Esophagus muscularis mucosa (tissue), 4 donors: ENCODE measurements at regions not wholly inside any gene's neighbourhood (a gene's known extent, or its start where the extent isn't known, plus 50 kb on each side); places are given as distances from the start of the nearest gene placed in this dataset.

Experiments used
- DNase-seq: peaks from one replicate; pipeline ENCODE4 v3.0.0-alpha.2; 2017; ENCODE audit errors: extremely low spot score
- H3K27ac ChIP-seq, 4 donors: fragments of 200-600 bp; sonication (generic); replicated peaks in 1 of 4; 1 replicate in 3 of 4; 2 replicates in 1 of 4; pipeline ENCODE4 v1.5.1; 2016 to 2019; ENCODE audit warnings: mild to moderate bottlenecking in 1 of 4
- H3K27me3 ChIP-seq, 4 donors: fragments of 200-600 bp; sonication (generic); one replicate each; pipeline versions ENCODE4 v1.5.1 to v1.6.0; 2016 to 2019
- H3K36me3 ChIP-seq, 4 donors: fragments of 200-600 bp; sonication (generic); one replicate each; pipeline ENCODE4 v1.5.1; 2016 to 2019
- H3K4me1 ChIP-seq, 4 donors: fragments of 200-600 bp; sonication (generic); one replicate each; pipeline ENCODE4 v1.5.1; 2016 to 2019
- H3K4me3 ChIP-seq, 4 donors: fragments of 200-600 bp; sonication (generic); 1 replicate in 2 of 4; 2 replicates in 2 of 4; pipeline ENCODE4 v1.5.1; 2016 to 2019; ENCODE audit warnings: mild to moderate bottlenecking in 4 of 4, moderate library complexity in 1 of 4
- H3K9me3 ChIP-seq, 4 donors: fragments of 200-600 bp; sonication (generic); 1 replicate in 3 of 4; 2 replicates in 1 of 4; pipeline ENCODE4 v1.5.1; 2016 to 2019
- EP300 ChIP-seq: sonication (generic); formaldehyde crosslinking; IDR thresholded peaks from one replicate; pipeline ENCODE4 v1.6.1; 2017; ENCODE audit warnings: antibody characterized with exemption
- POLR2A ChIP-seq: fragments of 450-650 bp; IDR thresholded peaks from one replicate; pipeline ENCODE4 v1.6.1; 2017; ENCODE audit warnings: antibody characterized with exemption, moderate library complexity, mild to moderate bottlenecking, low read depth
- POLR2AphosphoS5 ChIP-seq, 2 donors: sonication (generic); formaldehyde crosslinking; IDR thresholded peaks; one replicate each; pipeline ENCODE4 v1.6.1; 2017; ENCODE audit warnings: antibody characterized with exemption in 2 of 2
- WGBS: methylation state at CpG from one replicate; pipeline ENCODE4 v1.1.5; 2018; 5-methylcytosine and 5-hydroxymethylcytosine counted together
- intact Hi-C: fragments of 100-400 bp; cut with DNase I; formaldehyde crosslinking; loops from one replicate; pipeline ENCODE4 v1.15.1; 2023
- TF ChIP-seq, protein P1 (sequence below), 3 experiments: fragments of 200-600 bp in 2 of 3; fragments of 450-650 bp in 1 of 3; sonication (generic) in 2 of 3; IDR thresholded peaks; one replicate each; pipeline ENCODE4 v1.5.1; 2017 to 2019; ENCODE audit warnings: antibody characterized with exemption in 3 of 3, mild to moderate bottlenecking in 2 of 3, moderate library complexity in 1 of 3

DNA sequence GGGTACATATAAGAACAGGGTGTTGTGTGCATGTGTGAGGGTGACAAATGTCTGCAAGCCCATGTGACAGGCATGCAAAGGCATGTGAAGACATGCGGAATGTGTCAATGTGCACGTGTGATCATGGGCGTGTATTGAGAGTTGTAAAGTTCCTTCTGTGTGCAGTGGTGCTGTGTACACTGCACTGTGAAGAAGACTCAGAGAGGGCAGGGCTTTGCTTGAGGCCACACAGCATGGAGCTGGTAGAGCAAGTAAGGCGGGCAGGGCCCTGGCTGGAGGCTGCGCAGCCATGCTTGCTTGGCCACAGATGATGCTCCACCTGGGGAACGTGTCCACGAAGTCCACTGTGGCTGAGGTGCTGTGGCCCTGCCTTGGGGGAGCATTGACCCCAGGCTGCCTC is 66.8 kb downstream of the PTPRS start:
- H3K27ac ChIP-seq, result no peak overlapping the region
- TF ChIP-seq POLR2AphosphoS5 (IDR thresholded peaks at IDR 0.05) (no peak), POLR2A (no peak), EP300 (no peak)
- TF ChIP-seq, protein P1, sequence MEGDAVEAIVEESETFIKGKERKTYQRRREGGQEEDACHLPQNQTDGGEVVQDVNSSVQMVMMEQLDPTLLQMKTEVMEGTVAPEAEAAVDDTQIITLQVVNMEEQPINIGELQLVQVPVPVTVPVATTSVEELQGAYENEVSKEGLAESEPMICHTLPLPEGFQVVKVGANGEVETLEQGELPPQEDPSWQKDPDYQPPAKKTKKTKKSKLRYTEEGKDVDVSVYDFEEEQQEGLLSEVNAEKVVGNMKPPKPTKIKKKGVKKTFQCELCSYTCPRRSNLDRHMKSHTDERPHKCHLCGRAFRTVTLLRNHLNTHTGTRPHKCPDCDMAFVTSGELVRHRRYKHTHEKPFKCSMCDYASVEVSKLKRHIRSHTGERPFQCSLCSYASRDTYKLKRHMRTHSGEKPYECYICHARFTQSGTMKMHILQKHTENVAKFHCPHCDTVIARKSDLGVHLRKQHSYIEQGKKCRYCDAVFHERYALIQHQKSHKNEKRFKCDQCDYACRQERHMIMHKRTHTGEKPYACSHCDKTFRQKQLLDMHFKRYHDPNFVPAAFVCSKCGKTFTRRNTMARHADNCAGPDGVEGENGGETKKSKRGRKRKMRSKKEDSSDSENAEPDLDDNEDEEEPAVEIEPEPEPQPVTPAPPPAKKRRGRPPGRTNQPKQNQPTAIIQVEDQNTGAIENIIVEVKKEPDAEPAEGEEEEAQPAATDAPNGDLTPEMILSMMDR (IDR thresholded peaks at IDR 0.05), result no peak
- WGBS, result 88% methylated on average over 3 of the region's 7 CpGs
- H3K27me3 ChIP-seq, result no peaks in the 10 kb centered on the region
- peaks cover 21 to 65% (median 42%) of the 10 kb centered on the region in 4 donors for H3K36me3 ChIP-seq
- intact Hi-C loops, result no loop called here
- no peaks in the 10 kb centered on the region for H3K4me1 ChIP-seq
- H3K9me3 ChIP-seq, result no peaks in the 10 kb centered on the region
- H3K4me3 ChIP-seq, result no peak overlapping the region
- no peak for DNase-seq

DNA sequence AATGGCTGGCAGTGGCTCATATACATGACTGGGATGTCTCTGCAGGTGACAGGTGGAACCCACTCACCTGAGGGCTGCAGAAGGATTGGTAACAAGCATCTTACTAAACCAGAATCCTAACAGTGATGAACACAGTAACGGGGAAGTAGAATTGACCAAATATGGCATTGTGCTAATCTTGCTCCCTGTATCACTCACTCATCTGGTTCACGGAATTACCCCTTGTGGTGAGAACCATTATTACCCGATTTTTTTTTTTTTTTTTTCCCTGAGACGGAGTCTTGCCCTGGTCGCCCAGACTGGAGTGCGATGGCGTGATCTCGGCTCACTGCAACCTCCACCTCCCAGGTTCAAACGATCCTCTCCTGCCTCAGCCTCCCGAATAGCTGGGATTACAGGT is 69.5 kb downstream of the PTPRS start:
- WGBS, result 84% methylated on average over 10 of the region's 10 CpGs
- H3K36me3 ChIP-seq, result peaks cover 21 to 58% (median 40%) of the 10 kb centered on the region in 4 donors
- intact Hi-C loops, result no loop called here

DNA sequence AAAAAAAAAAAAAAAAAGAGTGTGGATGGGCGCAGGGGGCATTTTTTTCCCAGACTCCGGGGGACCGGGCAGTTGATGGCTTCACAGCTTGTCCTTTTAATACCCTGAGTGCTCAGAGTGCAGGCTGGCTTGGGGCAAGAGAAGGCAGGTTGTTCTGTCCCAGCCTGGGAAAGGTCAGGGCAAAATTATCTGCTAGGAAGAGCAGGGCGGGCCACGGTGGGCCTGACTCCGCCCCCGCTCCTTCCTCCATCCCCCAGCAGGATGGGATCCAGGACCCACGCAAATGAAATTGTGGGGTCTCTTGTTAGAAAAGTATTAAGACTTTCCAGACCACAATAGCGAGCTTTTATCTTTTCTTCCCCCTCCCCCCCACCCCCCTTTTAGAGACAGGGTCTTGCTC is 70.7 kb downstream of the PTPRS start:
- TF ChIP-seq, protein P1 (IDR thresholded peaks at IDR 0.05), result no peak
- TF ChIP-seq POLR2A, result no peak
- TF ChIP-seq POLR2AphosphoS5 (IDR thresholded peaks at IDR 0.05), result no peak
- TF ChIP-seq EP300, result no peak

More for the DNA sequence above, 69.5 kb downstream of the PTPRS start:
- TF ChIP-seq, protein P1 (IDR thresholded peaks at IDR 0.05), result peak in 1 of 3 experiments; percentile 6
- no peak for TF ChIP-seq EP300
- Histone ChIP-seq H3K9me3 (no peaks in the 10 kb centered on the region), H3K4me1 (no peaks in the 10 kb centered on the region), H3K27ac (no peak overlapping the region), H3K27me3 (no peaks in the 10 kb centered on the region), H3K4me3 (no peak overlapping the region)
- no peak for DNase-seq

DNA sequence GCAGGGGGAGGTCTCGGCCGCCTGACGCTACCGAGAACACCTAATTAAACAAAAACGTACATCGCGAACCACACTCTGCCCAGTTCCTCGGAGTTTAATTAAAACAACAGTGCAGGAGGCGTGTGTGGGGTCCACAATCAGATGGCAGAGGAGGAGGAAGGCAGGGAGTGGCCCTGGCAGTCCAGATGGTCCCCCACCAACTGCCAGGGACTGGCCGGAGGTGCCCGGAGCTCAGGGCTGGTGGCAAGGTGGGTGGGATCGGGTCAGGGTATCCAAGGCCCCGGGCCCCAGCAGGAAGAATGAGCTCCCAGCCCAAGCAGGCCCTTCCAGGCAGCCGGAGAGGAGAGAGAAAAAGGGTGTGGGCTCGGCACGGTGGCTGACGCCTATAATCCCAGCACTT is 71.3 kb downstream of the PTPRS start:
- no peaks in the 10 kb centered on the region for H3K27me3 ChIP-seq
- peaks cover 22 to 63% (median 44%) of the 10 kb centered on the region in 4 donors for H3K36me3 ChIP-seq
- no peaks in the 10 kb centered on the region for H3K9me3 ChIP-seq
- H3K27ac ChIP-seq, result no peak overlapping the region
- H3K4me1 ChIP-seq, result no peaks in the 10 kb centered on the region
- no peak overlapping the region for H3K4me3 ChIP-seq
- intact Hi-C loops, result no loop called here
- no peak for DNase-seq
- TF ChIP-seq POLR2A (no peak), EP300 (no peak), POLR2AphosphoS5 (IDR thresholded peaks at IDR 0.05) (no peak)
- TF ChIP-seq, protein P1 (IDR thresholded peaks at IDR 0.05), result no peak
- WGBS, result 91% methylated on average over 16 of the region's 17 CpGs

More for the DNA sequence above, 70.7 kb downstream of the PTPRS start:
- H3K27me3 ChIP-seq, result no peaks in the 10 kb centered on the region
- intact Hi-C loops, result no loop called here
- whole genome bisulfite sequencing, result 87% methylated on average over 9 of the region's 9 CpGs
- peaks cover 18 to 58% (median 42%) of the 10 kb centered on the region in 4 donors for H3K36me3 ChIP-seq
- H3K4me1 ChIP-seq, result no peaks in the 10 kb centered on the region
- H3K9me3 ChIP-seq, result no peaks in the 10 kb centered on the region
- H3K27ac ChIP-seq, result no peak overlapping the region
- H3K4me3 ChIP-seq, result no peak overlapping the region
- no peak for DNase-seq

DNA sequence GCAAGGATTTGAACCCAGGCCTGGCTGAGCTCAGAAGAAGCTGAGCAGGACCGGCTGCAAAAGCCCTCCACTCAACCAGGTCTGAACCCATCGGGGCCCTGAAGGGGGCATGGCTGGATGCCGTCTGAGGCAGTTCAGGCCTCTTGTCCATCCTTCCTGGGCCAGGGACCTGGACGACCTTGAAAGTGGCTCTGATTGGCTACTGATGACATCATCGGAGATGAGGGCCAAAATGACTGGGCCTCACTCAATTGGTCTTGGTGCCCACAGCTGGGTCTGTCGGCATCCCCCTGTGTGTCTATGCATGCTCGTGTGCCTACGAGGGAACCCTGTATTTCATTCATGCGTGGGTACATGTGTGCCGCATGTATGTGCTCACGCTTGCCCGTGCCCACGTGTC is 71.8 kb downstream of the PTPRS start:
- intact Hi-C loops, result no loop called here
- TF ChIP-seq POLR2A, result no peak
- TF ChIP-seq POLR2AphosphoS5 (IDR thresholded peaks at IDR 0.05), result no peak
- TF ChIP-seq, protein P1 (IDR thresholded peaks at IDR 0.05), result no peak
- TF ChIP-seq EP300, result no peak
- Histone ChIP-seq H3K36me3 (peaks cover 19 to 63% (median 44%) of the 10 kb centered on the region in 4 donors), H3K4me3 (no peak overlapping the region), H3K27ac (no peak overlapping the region), H3K27me3 (no peaks in the 10 kb centered on the region), H3K4me1 (no peaks in the 10 kb centered on the region), H3K9me3 (no peaks in the 10 kb centered on the region)
- DNase-seq, result no peak
- WGBS, result no CpG with 5 or more reads among the region's 13 CpGs
